H1 (cell line): ENCODE measurements at regions not wholly inside any gene's neighbourhood (a gene's known extent, or its start where the extent isn't known, plus 50 kb on each side); places are given as distances from the start of the nearest gene placed in this dataset.

Experiments
- CTCF ChIA-PET: fragments of 300-600 bp; sonication (Branson Sonifier 250); formaldehyde crosslinking; loops from one replicate; lab custom pipeline; 2021; ENCODE audit not compliant: partially characterized antibody; lab: Charles Lee
- POLR2A ChIA-PET: fragments of 300-600 bp; sonication (Branson Sonifier 250); formaldehyde crosslinking; loops from one replicate; lab custom pipeline; 2021; ENCODE audit warnings: inconsistent platforms; ENCODE audit not compliant: partially characterized antibody; lab: Charles Lee
- DNase-seq, 2 experiments: peaks; one replicate each; pipeline versions ENCODE4 v3.0.0 to v3.0.0-alpha.2; 2010 to 2022; ENCODE audit warnings: low spot score in 2 of 2, low read depth in 1 of 2, mixed read lengths in 1 of 2
- FAIRE-seq: peaks from 2 replicates; lab custom pipeline; 2011; peaks lifted over from hg19 to GRCh38; lab: Jason Lieb, UNC
- H2AFZ ChIP-seq: 2 replicates; pipeline ENCODE4 v1.8.1; 2012; ENCODE audit warnings: low read length, inconsistent platforms
- H2AK5ac ChIP-seq: 2 replicates; pipeline ENCODE4 v1.6.1; 2013; ENCODE audit warnings: low read depth, low read length
- H2BK120ac ChIP-seq: replicated peaks from 2 replicates; pipeline ENCODE3; 2013; ENCODE audit warnings: low read depth, low read length, inconsistent platforms
- H2BK12ac ChIP-seq: 2 replicates; pipeline ENCODE4 v1.6.1; 2013; ENCODE audit warnings: low read depth, low read length
- H2BK15ac ChIP-seq: 2 replicates; pipeline ENCODE4 v1.6.1; 2013; ENCODE audit warnings: low read length
- H2BK20ac ChIP-seq: 2 replicates; pipeline ENCODE4 v1.6.1; 2013; ENCODE audit warnings: low read length
- H2BK5ac ChIP-seq: 2 replicates; pipeline ENCODE4 v1.6.1; 2013; ENCODE audit warnings: low read depth, low read length
- H3K14ac ChIP-seq: 2 replicates; pipeline ENCODE4 v1.6.1; 2013; ENCODE audit warnings: inconsistent platforms; ENCODE audit not compliant: insufficient read length
- H3K18ac ChIP-seq: 2 replicates; pipeline ENCODE4 v1.6.1; 2013; ENCODE audit warnings: low read length; ENCODE audit errors: extremely low read depth
- H3K23ac ChIP-seq: 2 replicates; pipeline ENCODE4 v1.6.1; 2013; ENCODE audit warnings: inconsistent platforms; ENCODE audit not compliant: insufficient read length
- H3K23me2 ChIP-seq: 2 replicates; pipeline ENCODE4 v1.6.1; 2013; ENCODE audit warnings: low read depth, low read length
- H3K27ac ChIP-seq: 2 replicates; pipeline ENCODE4 v1.6.1; 2011; ENCODE audit warnings: low read depth, low read length, inconsistent platforms
- H3K27me3 ChIP-seq, 4 experiments: replicated peaks in 1 of 4; 1 replicate in 1 of 4; 2 replicates in 3 of 4; pipeline versions ENCODE4 v1.6.1 to v1.8.1; 2011 to 2013; ENCODE audit warnings: low read length in 3 of 4, mild to moderate bottlenecking in 3 of 4, inconsistent platforms in 2 of 4, mixed read lengths in 2 of 4, moderate library complexity in 1 of 4; ENCODE audit not compliant: control insufficient read depth in 3 of 4, insufficient read depth in 3 of 4; ENCODE audit errors: extremely low read depth in 1 of 4
- H3K36me3 ChIP-seq, 4 experiments: 2 replicates each; pipeline versions ENCODE4 v1.6.1 to v1.8.1; 2011 to 2013; ENCODE audit warnings: mild to moderate bottlenecking in 4 of 4, low read length in 3 of 4, moderate library complexity in 2 of 4, control low read depth in 1 of 4, inconsistent platforms in 1 of 4; ENCODE audit not compliant: insufficient read depth in 4 of 4, control insufficient read depth in 2 of 4
- H3K4ac ChIP-seq: replicated peaks from 2 replicates; pipeline ENCODE3; 2013; ENCODE audit warnings: low read length, low read depth, mixed read lengths, inconsistent platforms; ENCODE audit not compliant: insufficient read length
- H3K4me1 ChIP-seq, 4 experiments: replicated peaks in 1 of 4; 1 replicate in 1 of 4; 2 replicates in 3 of 4; pipeline versions ENCODE4 v1.6.1 to v1.8.1; 2011 to 2013; ENCODE audit warnings: low read length in 3 of 4, inconsistent platforms in 2 of 4, mixed read lengths in 1 of 4; ENCODE audit not compliant: insufficient read depth in 4 of 4, control insufficient read depth in 3 of 4
- H3K4me2 ChIP-seq, 2 experiments: 2 replicates each; pipeline versions ENCODE4 v1.6.1 to v1.8.1; 2011 to 2013; ENCODE audit warnings: low read depth in 2 of 2, low read length in 2 of 2, control low read depth in 1 of 2, inconsistent platforms in 1 of 2, mild to moderate bottlenecking in 1 of 2; ENCODE audit not compliant: insufficient read depth in 1 of 2
- H3K4me3 ChIP-seq, 4 experiments: fragments of 200-600, 300-600 bp in 1 of 4; sonication (generic), shearing (Covaris generic), sonication (Bioruptor Twin) in 1 of 4; 2 replicates each; pipeline versions ENCODE4 v1.5.1 to v1.8.1; 2011 to 2016; ENCODE audit warnings: low read length in 4 of 4, low read depth in 3 of 4, control low read depth in 2 of 4, inconsistent platforms in 2 of 4, mild to moderate bottlenecking in 2 of 4, mixed read lengths in 1 of 4, moderate library complexity in 1 of 4; ENCODE audit not compliant: insufficient read depth in 2 of 4; ENCODE audit errors: extremely low read depth in 1 of 4
- H3K56ac ChIP-seq: replicated peaks from 2 replicates; pipeline ENCODE3; 2013; ENCODE audit warnings: low read depth, mild to moderate bottlenecking, mixed read lengths, low read length, inconsistent platforms; ENCODE audit not compliant: insufficient read length
- H3K79me1 ChIP-seq: 2 replicates; pipeline ENCODE4 v1.6.1; 2013; ENCODE audit warnings: low read depth, low read length, control low read depth
- H3K79me2 ChIP-seq, 2 experiments: 2 replicates each; pipeline versions ENCODE4 v1.6.1 to v1.8.1; 2012 to 2013; ENCODE audit warnings: low read length in 2 of 2, mild to moderate bottlenecking in 2 of 2, inconsistent platforms in 1 of 2; ENCODE audit not compliant: insufficient read depth in 2 of 2, control insufficient read depth in 1 of 2
- H3K9ac ChIP-seq, 4 experiments: replicated peaks in 1 of 4; 1 replicate in 1 of 4; 2 replicates in 3 of 4; pipeline versions ENCODE4 v1.6.1 to v1.8.1; 2011 to 2013; ENCODE audit warnings: low read depth in 3 of 4, low read length in 3 of 4, control low read depth in 2 of 4, mild to moderate bottlenecking in 2 of 4, moderate library complexity in 2 of 4, inconsistent platforms in 1 of 4; ENCODE audit errors: extremely low read depth in 1 of 4
- H3K9me3 ChIP-seq, 2 experiments: 2 replicates each; pipeline versions ENCODE4 v1.6.1 to v1.8.1; 2012 to 2013; ENCODE audit warnings: mild to moderate bottlenecking in 2 of 2, moderate library complexity in 2 of 2, control low read depth in 1 of 2, inconsistent platforms in 1 of 2, low read depth in 1 of 2, low read length in 1 of 2, mixed read lengths in 1 of 2; ENCODE audit not compliant: insufficient read depth in 2 of 2
- H4K20me1 ChIP-seq, 2 experiments: replicated peaks in 1 of 2; 2 replicates each; pipeline versions ENCODE3 to v1.8.1; 2011 to 2013; ENCODE audit warnings: inconsistent platforms in 2 of 2, low read length in 2 of 2, mild to moderate bottlenecking in 1 of 2; ENCODE audit not compliant: insufficient read depth in 2 of 2, control insufficient read depth in 1 of 2
- H4K5ac ChIP-seq: 2 replicates; pipeline ENCODE4 v1.6.1; 2013; ENCODE audit warnings: low read length, low read depth, mixed read lengths, inconsistent platforms; ENCODE audit not compliant: insufficient read length
- H4K8ac ChIP-seq: 2 replicates; pipeline ENCODE4 v1.8.0; 2013; ENCODE audit warnings: mild to moderate bottlenecking, moderate library complexity, low read length, inconsistent platforms; ENCODE audit not compliant: insufficient read depth; ENCODE audit errors: extremely low read depth
- H4K91ac ChIP-seq: replicated peaks from 2 replicates; pipeline ENCODE3; 2013; ENCODE audit warnings: low read length, mixed read lengths, inconsistent platforms; ENCODE audit not compliant: insufficient read length
- BACH1 ChIP-seq: IDR thresholded peaks from 2 replicates; pipeline ENCODE4 v1.6.1; 2012; ENCODE audit warnings: low read length, improper control_type of control experiment
- CBX8 ChIP-seq: fragments of 300-800, 300-1000 bp; sonication (generic); IDR thresholded peaks from 2 replicates; pipeline ENCODE4 v1.7.1; 2016; ENCODE audit warnings: low read depth, low read length, borderline replicate concordance
- CHD2 ChIP-seq: IDR thresholded peaks from 2 replicates; pipeline ENCODE4 v1.6.1; 2012; ENCODE audit warnings: low read length, improper control_type of control experiment
- EZH2 ChIP-seq: fragments of 200-600 bp; sonication (generic); IDR thresholded peaks from 2 replicates; pipeline ENCODE4 v1.7.1; 2012; ENCODE audit warnings: low read depth, mild to moderate bottlenecking, moderate library complexity, low read length, inconsistent platforms; ENCODE audit not compliant: severe bottlenecking
- FOSL1 ChIP-seq: IDR thresholded peaks from 2 replicates; pipeline ENCODE4 v1.6.1; 2011; ENCODE audit warnings: mild to moderate bottlenecking, low read depth, low read length, moderate library complexity; ENCODE audit not compliant: insufficient read depth
- HDAC6 ChIP-seq: IDR thresholded peaks from one replicate; pipeline ENCODE4 v1.7.1; 2012; ENCODE audit warnings: low read depth, mild to moderate bottlenecking, inconsistent platforms, low read length, moderate library complexity
- NRF1 ChIP-seq: IDR thresholded peaks from 2 replicates; pipeline ENCODE4 v1.6.1; 2011; ENCODE audit warnings: mild to moderate bottlenecking, low read depth, low read length, improper control_type of control experiment
- PHF8 ChIP-seq: fragments of 200-600 bp; sonication (generic); conservative IDR thresholded peaks from 2 replicates; pipeline ENCODE4 v1.7.1; 2012; ENCODE audit warnings: low read depth, mild to moderate bottlenecking, inconsistent platforms, low read length, moderate library complexity
- RAD21 ChIP-seq, 2 experiments: IDR thresholded peaks in 1 of 2; conservative IDR thresholded peaks in 1 of 2; 2 replicates each; pipeline ENCODE4 v1.6.1; 2011; ENCODE audit warnings: low read depth in 2 of 2, low read length in 2 of 2, improper control_type of control experiment in 1 of 2, inconsistent platforms in 1 of 2, mild to moderate bottlenecking in 1 of 2, moderate library complexity in 1 of 2
- RBBP5 ChIP-seq: IDR thresholded peaks from 2 replicates; pipeline ENCODE4 v1.7.1; 2012; ENCODE audit warnings: low read depth, mild to moderate bottlenecking, inconsistent platforms, low read length, moderate library complexity, borderline replicate concordance
- RFX5 ChIP-seq: IDR thresholded peaks from 2 replicates; pipeline ENCODE4 v1.6.1; 2011; ENCODE audit warnings: low read depth, low read length, improper control_type of control experiment, borderline replicate concordance
- SIX5 ChIP-seq: IDR thresholded peaks from 2 replicates; pipeline ENCODE4 v1.6.1; 2011; ENCODE audit warnings: mild to moderate bottlenecking, low read depth, low read length
- SRF ChIP-seq: IDR thresholded peaks from 2 replicates; pipeline ENCODE4 v1.6.1; 2011; ENCODE audit warnings: mild to moderate bottlenecking, low read depth, low read length, moderate library complexity
- TBP ChIP-seq: IDR thresholded peaks from 2 replicates; pipeline ENCODE4 v1.6.1; 2011; ENCODE audit warnings: low read depth, low read length, improper control_type of control experiment
- WGBS, 2 experiments: shearing (Covaris generic) in 1 of 2; methylation state at CpG; one replicate each; pipeline versions ENCODE4 v1.1.6 to v1.1.7; 2013 to 2015; ENCODE audit warnings: low lambda C conversion rate in 2 of 2, mixed read lengths in 2 of 2, inconsistent platforms in 1 of 2, low coverage in 1 of 2, missing lambda C conversion rate in 1 of 2; ENCODE audit not compliant: insufficient replicate concordance in 2 of 2, insufficient coverage in 1 of 2, insufficient read length in 1 of 2; ENCODE audit errors: extremely low coverage in 1 of 2, missing lambda C conversion rate in 1 of 2; 5-methylcytosine and 5-hydroxymethylcytosine counted together

- no peak overlapping the region for H3K4me2 ChIP-seq
- TF ChIP-seq SIX5 (no peak), RFX5 (no peak), NRF1 (no peak), CHD2 (no peak), BACH1 (no peak), HDAC6 (no peak), SRF (no peak), PHF8 (no peak), RAD21 (IDR thresholded peaks at IDR 0.05 in 1 of 2, conservative IDR thresholded peaks at IDR 0.05 in 1 of 2; ENCODE audit: low read depth in 2 of 2, low read length in 2 of 2) (no peak), CBX8 (no peak), RBBP5 (no peak), TBP (no peak), FOSL1 (no peak), EZH2 (no peak)
- H2BK12ac ChIP-seq = no peak overlapping the region
- H3K79me2 ChIP-seq = no peaks in the 10 kb centered on the region
- ChIA-PET CTCF (no interaction called here), POLR2A (no interaction called here)
- no peak overlapping the region for H3K4me3 ChIP-seq
- no peak overlapping the region for H2BK120ac ChIP-seq
- H3K4ac ChIP-seq = no peak overlapping the region
- H3K79me1 ChIP-seq = no peaks in the 10 kb centered on the region
- H2AFZ ChIP-seq = no peak overlapping the region
- 76% methylated on average over 4 of the region's 4 CpGs; no CpG with 5 or more reads in 1 of the 2 experiments for WGBS, 2 experiments
- no peak overlapping the region for H2BK5ac ChIP-seq
- H3K9me3 ChIP-seq = peaks cover 33 to 41% of the 10 kb centered on the region in 2 experiments
- H4K8ac ChIP-seq = no peak overlapping the region
- H3K14ac ChIP-seq = no peak overlapping the region
- no peaks in the 10 kb centered on the region for H3K23me2 ChIP-seq
- no peaks in the 10 kb centered on the region for H3K4me1 ChIP-seq
- FAIRE-seq (no peak), DNase-seq (no peak)
- no peak overlapping the region for H3K9ac ChIP-seq
- no peaks in the 10 kb centered on the region for H4K20me1 ChIP-seq
- no peak overlapping the region for H2BK20ac ChIP-seq
- H3K27ac ChIP-seq = no peak overlapping the region
- no peak overlapping the region for H4K91ac ChIP-seq
- H4K5ac ChIP-seq = no peak overlapping the region
- no peaks in the 10 kb centered on the region for H3K27me3 ChIP-seq
- H3K56ac ChIP-seq = no peak overlapping the region
- no peak overlapping the region for H2BK15ac ChIP-seq
- no peak overlapping the region for H3K23ac ChIP-seq
- H3K18ac ChIP-seq = no peak overlapping the region
- no peaks in the 10 kb centered on the region for H3K36me3 ChIP-seq
- H2AK5ac ChIP-seq = no peak overlapping the region
Observed at GRCh38 chr9:1653282-1653681, 361.9 kb upstream of the SMARCA2 start.
